Myocyte (in vitro differentiated cells): ENCODE measurements at regions not wholly inside any gene's neighbourhood (a gene's known extent, or its start where the extent isn't known, plus 50 kb on each side); places are given as distances from the start of the nearest gene placed in this dataset.
"Not testable (repeated sequence)": the region's sequence is repeated elsewhere in the genome, so short reads cannot be mapped to it uniquely, and the experiment has no call there.

Source experiments
- DNase-seq: peaks from one replicate; pipeline ENCODE4 v3.0.0-alpha.2; 2012; ENCODE audit warnings: low read depth

DNA sequence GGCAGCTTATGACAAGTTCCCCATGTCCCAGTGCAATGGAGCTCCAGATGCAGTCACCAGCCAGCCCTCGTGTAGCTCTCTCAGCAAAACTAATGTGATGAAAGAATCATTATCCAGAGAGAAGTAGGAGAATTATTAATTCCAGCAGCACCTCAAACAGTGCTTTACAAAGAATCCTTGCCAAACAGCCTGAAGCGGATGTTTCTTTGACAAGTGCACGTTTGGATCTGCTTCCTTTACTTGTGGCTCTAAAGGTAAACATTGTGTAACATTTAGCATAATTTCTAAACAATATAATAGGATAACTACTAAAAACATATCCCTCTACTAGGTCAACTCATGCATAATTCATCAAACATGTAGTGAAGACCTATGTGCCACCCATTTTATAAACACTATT, 197.0 kb downstream of the FAM181B start:
- no peak for DNase-seq

GRCh38 chr11:82533628-82534327, 199.9 kb downstream of the FAM181B start:
- no peak for DNase-seq

DNA sequence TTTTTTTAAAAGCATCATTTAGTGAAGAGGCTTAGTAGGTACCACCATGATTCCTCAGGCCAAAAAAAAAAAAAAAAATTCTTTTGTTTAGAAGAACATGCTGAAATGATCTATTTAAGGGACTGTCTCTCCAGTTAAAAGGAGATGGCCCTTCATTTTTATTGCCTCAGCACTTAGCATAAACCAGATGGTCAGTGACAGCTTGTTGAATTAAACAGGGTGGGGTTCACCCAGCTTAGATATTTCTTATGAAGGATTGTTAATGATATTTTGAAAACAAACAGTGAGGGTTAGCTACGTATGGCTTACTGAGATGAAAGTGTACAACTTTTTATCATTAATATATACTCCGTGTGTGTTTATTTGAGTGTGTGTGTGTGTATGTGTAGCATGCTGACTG, 203.7 kb downstream of the FAM181B start:
- no peak for DNase-seq

DNA sequence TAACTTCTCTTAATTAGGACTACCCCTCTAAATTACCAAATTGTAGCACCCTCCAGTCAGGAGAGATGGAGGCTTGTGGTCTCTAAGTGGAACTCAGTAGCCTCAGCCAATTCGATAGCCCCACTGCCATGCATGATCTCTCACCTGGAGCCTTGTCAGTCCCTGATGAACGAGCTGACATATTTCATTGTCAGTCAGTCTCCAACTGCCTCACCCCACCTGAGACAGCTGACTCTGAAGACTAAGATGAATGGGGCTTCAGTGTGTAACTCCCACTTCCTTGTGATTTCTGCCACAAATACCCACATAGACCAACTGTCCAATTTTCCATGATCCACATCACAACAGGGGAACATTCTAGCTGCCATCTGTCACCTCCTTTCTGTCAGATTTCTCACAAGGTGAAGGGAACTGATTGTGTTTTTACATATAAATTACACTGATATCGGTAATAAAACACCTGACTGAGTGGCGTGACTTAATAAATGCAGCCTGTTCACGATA, 206.5 kb downstream of the FAM181B start:
- DNase-seq, result no peak

GRCh38 chr11:82523141-82523540, 210.5 kb downstream of the FAM181B start:
- DNase-seq, result no peak

DNA sequence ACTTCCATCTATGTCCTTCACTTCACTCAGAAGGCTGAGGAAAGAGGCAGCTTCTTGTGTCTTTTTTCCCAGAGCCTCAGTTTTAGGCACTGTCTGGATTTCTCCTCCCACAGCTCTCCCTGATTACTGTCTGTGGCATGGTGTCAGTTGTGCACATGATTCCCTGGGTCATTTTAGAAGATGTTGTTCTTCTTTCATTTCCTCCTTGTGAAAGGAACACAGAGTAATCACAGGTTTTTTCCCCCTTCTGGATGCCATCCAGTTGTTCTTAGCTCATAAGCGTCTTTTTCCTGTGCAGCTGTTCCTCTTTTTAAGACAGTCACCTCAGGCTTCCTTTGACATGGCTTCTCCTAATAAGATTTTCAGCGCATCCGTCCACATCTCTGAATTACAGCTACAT, 212.2 kb downstream of the FAM181B start:
- DNase-seq, result no peak

DNA sequence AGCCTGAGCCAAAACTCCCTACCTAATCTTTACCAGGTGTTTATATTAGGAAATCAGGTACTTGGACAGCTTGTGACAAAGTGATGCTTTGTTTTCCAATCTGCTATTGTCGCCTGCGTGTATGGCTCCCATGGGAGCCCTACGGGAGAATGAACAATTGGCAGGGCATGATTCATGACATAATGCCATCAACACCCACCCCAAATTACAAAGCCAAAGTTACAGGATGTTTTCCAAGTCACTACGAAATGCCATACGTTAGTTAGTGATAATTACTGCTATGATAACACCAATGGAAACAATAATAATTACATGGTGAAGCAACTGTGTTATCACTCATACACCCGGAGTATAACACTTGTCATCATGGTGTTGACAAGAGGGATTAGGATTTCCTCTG, 226.4 kb downstream of the FAM181B start:
- no peak for DNase-seq

DNA sequence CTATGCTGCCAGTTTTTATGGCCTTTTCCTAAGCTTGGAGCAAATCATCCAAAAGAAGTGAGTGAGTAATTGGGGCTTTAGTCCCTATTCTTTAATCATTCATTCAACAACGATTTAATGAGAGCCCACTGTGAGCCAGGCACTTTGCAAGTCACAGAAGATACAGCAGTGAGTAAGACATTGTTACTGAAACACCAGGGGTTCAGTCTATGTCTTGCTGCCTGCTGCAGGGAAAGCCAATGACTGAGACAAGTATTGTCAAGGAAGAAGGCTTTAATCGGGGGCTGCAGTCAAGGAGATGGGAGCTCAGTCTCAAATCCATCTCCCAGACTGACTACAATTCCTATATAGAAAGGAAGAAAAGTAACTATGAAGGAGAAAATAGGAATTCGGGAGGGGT, 228.3 kb downstream of the FAM181B start:
- DNase-seq, result no peak

DNA sequence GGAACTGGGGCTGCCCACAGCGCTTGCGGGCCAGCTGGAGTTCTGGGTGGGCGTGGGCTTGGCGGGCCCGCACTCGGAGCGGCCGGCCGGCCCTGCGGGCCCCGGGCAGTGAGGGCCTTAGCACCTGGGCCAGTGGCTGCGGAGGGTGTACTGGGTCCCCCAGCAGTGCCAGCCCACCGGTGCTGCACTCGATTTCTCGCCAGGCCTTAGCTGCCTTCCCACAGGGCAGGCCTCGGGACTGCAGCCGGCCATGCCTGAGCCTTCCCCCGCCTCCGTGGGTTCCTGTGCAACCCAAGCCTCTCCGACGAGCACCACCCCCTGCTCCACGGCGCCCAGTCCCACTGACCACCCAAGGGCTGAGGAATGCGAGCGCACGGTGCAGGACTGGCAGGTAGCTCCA, 232.5 kb downstream of the FAM181B start:
- not testable (repeated sequence) for DNase-seq

DNA sequence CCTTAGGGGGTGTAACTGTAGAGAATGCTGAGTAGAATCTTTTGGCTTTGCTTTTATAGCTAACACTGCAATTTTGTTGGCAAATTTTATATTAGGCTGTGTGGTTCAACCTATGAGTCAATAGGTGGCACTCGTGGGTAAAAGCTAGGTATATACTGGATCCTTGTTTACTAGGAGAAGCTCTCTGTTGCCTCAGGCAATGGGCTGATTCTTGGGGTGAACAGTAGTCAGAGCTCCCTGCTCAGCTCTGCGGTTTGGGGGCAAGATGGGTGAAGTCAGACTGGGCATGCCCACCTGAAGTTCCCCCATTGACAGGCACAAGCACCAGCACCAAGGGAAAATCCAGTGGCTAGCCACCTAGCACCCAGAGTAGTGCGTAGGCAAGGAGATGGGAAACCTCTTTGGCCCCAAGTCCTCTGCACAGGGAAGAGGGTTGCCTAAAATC, 238.7 kb downstream of the FAM181B start:
- no peak for DNase-seq

- DNase-seq, result no peak
Measured at GRCh38 chr11:82474876-82475275, 258.8 kb downstream of the FAM181B start.

- DNase-seq, result no peak
Measured at GRCh38 chr11:82465481-82465880, 268.2 kb downstream of the FAM181B start.

- peak; percentile 1 for DNase-seq
Measured at GRCh38 chr11:82462608-82463242, 270.9 kb downstream of the FAM181B start.

DNA sequence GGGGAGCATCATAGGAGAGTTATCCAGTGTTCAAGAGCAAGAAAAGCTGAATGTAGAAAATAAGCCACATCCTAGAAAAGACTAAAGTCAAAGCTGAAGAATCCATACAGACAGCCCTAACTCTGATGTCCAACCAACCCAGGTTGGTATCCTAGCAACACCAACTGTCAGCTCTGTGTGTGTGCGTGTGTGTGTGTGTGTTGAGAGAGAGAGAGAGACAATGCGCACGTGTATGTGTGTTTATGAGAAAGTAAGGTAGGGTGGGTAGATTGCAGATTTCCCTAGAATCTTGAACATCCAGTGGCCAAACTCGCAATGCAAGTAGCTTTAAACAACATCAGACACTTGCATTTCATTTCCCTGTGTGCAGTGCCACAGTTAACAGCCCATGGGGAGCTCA, 274.9 kb downstream of the FAM181B start:
- DNase-seq, result no peak

DNA sequence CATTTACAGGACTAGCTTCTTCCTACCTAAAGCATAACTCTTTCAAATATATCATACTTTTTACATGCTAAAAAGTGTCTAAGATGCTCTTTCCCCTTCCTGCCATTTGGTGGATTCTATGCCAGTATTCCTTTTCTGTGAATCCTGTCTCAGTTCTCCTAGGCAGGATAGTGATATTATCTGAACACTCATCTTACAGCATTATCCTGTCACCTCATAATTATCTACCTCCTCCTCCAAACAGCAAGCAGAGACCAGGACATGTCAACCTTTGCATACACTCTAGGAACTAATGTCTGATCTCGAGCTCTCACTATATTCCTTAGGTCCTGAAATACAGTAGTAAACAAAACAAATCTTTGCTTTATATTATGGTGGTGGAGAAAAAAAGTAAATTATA, 275.5 kb downstream of the FAM181B start:
- no peak for DNase-seq

- no peak for DNase-seq
Measured at GRCh38 chr11:82450996-82451395, 282.7 kb downstream of the FAM181B start.

- no peak for DNase-seq
Measured at GRCh38 chr11:82406611-82407010, 327.1 kb downstream of the FAM181B start.

DNA sequence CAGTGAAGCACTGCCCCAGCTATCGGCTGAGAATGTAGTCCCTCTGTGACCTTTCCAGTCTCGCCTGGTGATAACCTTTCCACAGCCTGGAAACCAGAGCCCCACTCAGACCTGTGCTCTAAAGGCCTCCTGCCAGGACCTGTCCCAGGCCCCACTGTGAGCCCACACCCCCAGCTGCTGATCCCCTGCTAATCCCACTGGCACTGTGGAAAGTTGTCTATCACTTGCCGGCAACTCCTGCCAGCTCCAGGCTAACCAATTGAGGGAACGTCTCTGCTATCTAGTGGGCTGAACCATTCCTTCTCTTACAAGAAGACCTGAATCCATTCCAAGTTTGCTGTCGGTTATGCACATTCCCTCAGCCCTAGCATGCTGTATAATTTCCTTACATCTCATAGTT, 328.2 kb downstream of the FAM181B start:
- no peak for DNase-seq

DNA sequence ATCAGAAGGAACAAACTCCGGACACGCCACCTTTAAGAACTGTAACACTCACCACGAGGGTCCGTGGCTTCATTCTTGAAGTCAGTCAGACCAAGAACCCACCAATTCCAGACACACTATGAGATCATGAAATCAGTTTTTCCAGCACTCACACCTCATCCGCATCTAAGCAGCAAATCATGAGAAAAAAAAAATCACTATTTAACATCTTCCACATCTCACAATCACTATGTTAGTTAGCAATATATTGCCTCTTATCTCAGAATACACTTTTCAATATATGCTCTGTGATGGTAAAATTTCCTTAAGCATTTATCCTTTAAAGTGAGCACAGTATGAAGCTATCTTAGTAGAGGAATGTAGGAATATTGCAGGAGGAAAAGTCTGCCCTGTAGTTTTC, 328.7 kb downstream of the FAM181B start:
- DNase-seq, result no peak

GRCh38 chr11:82403640-82404305, 329.9 kb downstream of the FAM181B start:
- no peak for DNase-seq

DNA sequence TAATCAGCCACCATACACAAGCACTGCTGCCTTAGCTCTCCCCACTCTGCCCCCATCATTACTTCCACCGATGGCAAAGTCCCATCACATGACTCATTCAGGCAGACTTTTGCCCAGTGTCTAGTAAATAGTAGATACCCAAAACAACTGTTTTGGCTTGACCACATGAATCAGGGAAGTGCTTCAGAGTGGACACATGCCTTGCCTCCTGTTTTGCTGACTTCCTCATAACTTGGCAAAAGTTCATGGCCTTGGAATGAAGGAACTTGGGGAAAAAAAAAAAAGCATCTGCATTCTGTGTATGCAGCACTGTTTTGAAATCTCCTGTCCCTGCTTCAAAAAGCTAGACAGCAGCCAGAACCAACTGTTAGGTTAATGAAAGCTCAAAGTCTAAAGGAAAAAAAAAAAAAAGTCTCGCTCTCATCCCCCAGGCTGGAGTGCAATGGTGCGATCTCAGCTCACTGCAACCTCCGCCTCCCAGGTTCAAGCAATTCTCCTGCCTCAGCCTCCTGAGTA, 335.3 kb downstream of the FAM181B start:
- no peak for DNase-seq

DNA sequence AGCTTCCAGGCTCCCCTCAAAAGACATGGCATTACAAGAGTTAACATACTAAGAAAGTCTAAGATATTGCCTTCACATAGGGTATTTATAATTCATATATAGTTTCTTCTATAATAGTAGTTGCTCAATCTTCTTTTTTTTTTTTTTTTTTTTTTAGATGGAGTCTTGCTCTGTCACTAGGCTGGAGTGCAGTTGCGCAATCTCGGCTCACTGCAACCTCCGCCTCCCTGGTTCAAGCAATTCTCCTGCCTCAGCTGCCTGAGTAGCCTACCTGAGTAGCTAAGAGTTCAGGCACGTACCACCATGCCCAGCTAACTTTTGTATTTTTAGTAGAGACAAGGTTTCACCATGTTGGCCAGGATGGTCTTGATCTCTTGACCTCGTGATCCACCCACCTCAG, 337.0 kb downstream of the FAM181B start:
- DNase-seq, result not testable (repeated sequence)
